ENCODE measurements at regions not wholly inside any gene's neighbourhood (a gene's known extent, or its start where the extent isn't known, plus 50 kb on each side); places are given as distances from the start of the nearest gene placed in this dataset.

GRCh38 chr22:26865021-26865420 is 207.6 kb downstream of the MIAT start:
- TF ChIP-seq CTCF (IDR thresholded peaks at IDR 0.05) = no peak
- no peak for TF ChIP-seq POLR2A (IDR thresholded peaks at IDR 0.05)
